Esophagus muscularis mucosa (tissue), 4 donors: ENCODE measurements at regions not wholly inside any gene's neighbourhood (a gene's known extent, or its start where the extent isn't known, plus 50 kb on each side); places are given as distances from the start of the nearest gene placed in this dataset.

Experiments used
- DNase-seq: peaks from one replicate; pipeline ENCODE4 v3.0.0-alpha.2; 2017; ENCODE audit errors: extremely low spot score
- H3K27ac ChIP-seq, 4 donors: fragments of 200-600 bp; sonication (generic); replicated peaks in 1 of 4; 1 replicate in 3 of 4; 2 replicates in 1 of 4; pipeline ENCODE4 v1.5.1; 2016 to 2019; ENCODE audit warnings: mild to moderate bottlenecking in 1 of 4
- H3K27me3 ChIP-seq, 4 donors: fragments of 200-600 bp; sonication (generic); one replicate each; pipeline versions ENCODE4 v1.5.1 to v1.6.0; 2016 to 2019
- H3K36me3 ChIP-seq, 4 donors: fragments of 200-600 bp; sonication (generic); one replicate each; pipeline ENCODE4 v1.5.1; 2016 to 2019
- H3K4me1 ChIP-seq, 4 donors: fragments of 200-600 bp; sonication (generic); one replicate each; pipeline ENCODE4 v1.5.1; 2016 to 2019
- H3K4me3 ChIP-seq, 4 donors: fragments of 200-600 bp; sonication (generic); 1 replicate in 2 of 4; 2 replicates in 2 of 4; pipeline ENCODE4 v1.5.1; 2016 to 2019; ENCODE audit warnings: mild to moderate bottlenecking in 4 of 4, moderate library complexity in 1 of 4
- H3K9me3 ChIP-seq, 4 donors: fragments of 200-600 bp; sonication (generic); 1 replicate in 3 of 4; 2 replicates in 1 of 4; pipeline ENCODE4 v1.5.1; 2016 to 2019
- EP300 ChIP-seq: sonication (generic); formaldehyde crosslinking; IDR thresholded peaks from one replicate; pipeline ENCODE4 v1.6.1; 2017; ENCODE audit warnings: antibody characterized with exemption
- POLR2A ChIP-seq: fragments of 450-650 bp; IDR thresholded peaks from one replicate; pipeline ENCODE4 v1.6.1; 2017; ENCODE audit warnings: antibody characterized with exemption, moderate library complexity, mild to moderate bottlenecking, low read depth
- POLR2AphosphoS5 ChIP-seq, 2 donors: sonication (generic); formaldehyde crosslinking; IDR thresholded peaks; one replicate each; pipeline ENCODE4 v1.6.1; 2017; ENCODE audit warnings: antibody characterized with exemption in 2 of 2
- WGBS: methylation state at CpG from one replicate; pipeline ENCODE4 v1.1.5; 2018; 5-methylcytosine and 5-hydroxymethylcytosine counted together
- intact Hi-C: fragments of 100-400 bp; cut with DNase I; formaldehyde crosslinking; loops from one replicate; pipeline ENCODE4 v1.15.1; 2023
- TF ChIP-seq, protein P1 (sequence below), 3 experiments: fragments of 200-600 bp in 2 of 3; fragments of 450-650 bp in 1 of 3; sonication (generic) in 2 of 3; IDR thresholded peaks; one replicate each; pipeline ENCODE4 v1.5.1; 2017 to 2019; ENCODE audit warnings: antibody characterized with exemption in 3 of 3, mild to moderate bottlenecking in 2 of 3, moderate library complexity in 1 of 3

DNA sequence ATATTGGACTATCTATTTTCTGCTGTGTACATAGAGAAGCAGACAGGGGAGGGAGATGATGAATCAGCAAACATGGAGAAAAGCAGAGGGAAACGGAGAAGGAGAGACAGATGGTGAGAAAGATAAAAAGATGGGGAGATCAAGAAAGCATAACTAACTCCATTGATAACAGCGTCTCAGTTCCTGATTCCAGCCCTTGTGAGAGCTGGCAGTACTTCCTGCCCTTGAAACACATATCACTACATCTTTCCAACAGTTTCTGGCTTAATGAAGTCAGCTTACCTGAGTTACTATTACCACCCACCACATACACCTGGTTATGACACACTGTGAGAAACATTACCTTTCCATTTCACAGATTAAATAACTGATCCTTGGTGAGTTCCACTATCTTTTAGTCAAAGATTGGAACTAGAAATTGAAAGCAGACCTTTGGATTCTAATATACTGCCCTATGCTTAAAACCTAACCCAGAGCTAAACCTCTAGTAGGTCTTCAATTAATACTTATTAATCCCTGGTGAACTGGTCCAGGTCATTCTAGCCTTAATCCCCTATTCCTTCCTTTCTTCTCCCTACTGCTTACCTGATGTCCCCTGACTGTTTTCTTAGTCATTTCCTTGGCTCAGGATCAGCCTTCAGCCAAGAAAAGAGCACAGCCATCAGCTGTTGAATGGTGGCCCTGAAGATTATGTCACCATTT is 346.6 kb upstream of the CCL2 start:
- WGBS = 47% methylated on average over 2 of the region's 2 CpGs
- H3K4me1 ChIP-seq = no peaks in the 10 kb centered on the region
- no peak overlapping the region for H3K27ac ChIP-seq
- no peak for DNase-seq
- H3K4me3 ChIP-seq = no peak overlapping the region
- peaks cover 0 to 5% (median 0%) of the 10 kb centered on the region in 4 donors for H3K27me3 ChIP-seq
- no peaks in the 10 kb centered on the region for H3K36me3 ChIP-seq
- no peak for TF ChIP-seq POLR2AphosphoS5 (IDR thresholded peaks at IDR 0.05)
- no peak for TF ChIP-seq EP300
- TF ChIP-seq, protein P1, sequence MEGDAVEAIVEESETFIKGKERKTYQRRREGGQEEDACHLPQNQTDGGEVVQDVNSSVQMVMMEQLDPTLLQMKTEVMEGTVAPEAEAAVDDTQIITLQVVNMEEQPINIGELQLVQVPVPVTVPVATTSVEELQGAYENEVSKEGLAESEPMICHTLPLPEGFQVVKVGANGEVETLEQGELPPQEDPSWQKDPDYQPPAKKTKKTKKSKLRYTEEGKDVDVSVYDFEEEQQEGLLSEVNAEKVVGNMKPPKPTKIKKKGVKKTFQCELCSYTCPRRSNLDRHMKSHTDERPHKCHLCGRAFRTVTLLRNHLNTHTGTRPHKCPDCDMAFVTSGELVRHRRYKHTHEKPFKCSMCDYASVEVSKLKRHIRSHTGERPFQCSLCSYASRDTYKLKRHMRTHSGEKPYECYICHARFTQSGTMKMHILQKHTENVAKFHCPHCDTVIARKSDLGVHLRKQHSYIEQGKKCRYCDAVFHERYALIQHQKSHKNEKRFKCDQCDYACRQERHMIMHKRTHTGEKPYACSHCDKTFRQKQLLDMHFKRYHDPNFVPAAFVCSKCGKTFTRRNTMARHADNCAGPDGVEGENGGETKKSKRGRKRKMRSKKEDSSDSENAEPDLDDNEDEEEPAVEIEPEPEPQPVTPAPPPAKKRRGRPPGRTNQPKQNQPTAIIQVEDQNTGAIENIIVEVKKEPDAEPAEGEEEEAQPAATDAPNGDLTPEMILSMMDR (IDR thresholded peaks at IDR 0.05) = no peak
- TF ChIP-seq POLR2A = no peak
- intact Hi-C loops = no loop called here
- H3K9me3 ChIP-seq = no peaks in the 10 kb centered on the region

DNA sequence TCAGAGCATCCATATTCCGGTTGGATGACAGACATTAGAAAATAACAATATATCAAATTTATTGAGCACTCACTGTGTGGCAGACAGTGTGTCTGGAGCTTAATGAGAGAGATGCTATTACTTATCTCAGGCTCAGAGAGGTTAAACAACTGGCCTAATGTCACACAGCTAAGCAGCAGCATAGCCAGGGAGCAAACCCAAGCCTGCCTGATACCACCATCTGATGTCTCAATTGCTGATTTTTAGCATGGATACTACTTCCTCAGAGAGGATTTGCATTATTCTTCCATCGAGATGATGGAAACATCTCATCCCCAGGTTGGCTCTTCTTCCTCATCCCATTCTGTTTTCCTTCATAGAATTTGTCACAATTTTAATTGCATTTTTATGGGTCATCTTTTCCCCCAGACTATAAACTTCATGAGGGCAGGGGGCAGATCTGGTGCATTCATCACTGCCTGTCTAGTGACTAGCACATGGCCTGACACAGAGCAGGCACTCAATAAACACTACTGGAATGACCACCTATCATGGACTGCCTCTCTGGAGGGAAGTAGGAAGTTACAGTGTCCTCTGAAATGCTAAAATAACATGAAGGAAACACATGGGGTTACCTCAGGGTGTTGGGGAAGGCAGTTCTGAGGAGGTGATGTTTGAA is 344.8 kb upstream of the CCL2 start:
- H3K9me3 ChIP-seq = no peaks in the 10 kb centered on the region
- H3K36me3 ChIP-seq = no peaks in the 10 kb centered on the region
- intact Hi-C loops = no loop called here
- H3K4me3 ChIP-seq = no peak overlapping the region
- TF ChIP-seq, protein P1 (IDR thresholded peaks at IDR 0.05) = no peak
- TF ChIP-seq EP300 (no peak), POLR2AphosphoS5 (IDR thresholded peaks at IDR 0.05) (no peak), POLR2A (no peak)
- H3K27ac ChIP-seq = no peak overlapping the region
- H3K27me3 ChIP-seq = peaks cover 0 to 5% (median 0%) of the 10 kb centered on the region in 4 donors
- no peak for DNase-seq
- WGBS = 89% methylated on average over 2 of the region's 2 CpGs
- no peaks in the 10 kb centered on the region for H3K4me1 ChIP-seq

DNA sequence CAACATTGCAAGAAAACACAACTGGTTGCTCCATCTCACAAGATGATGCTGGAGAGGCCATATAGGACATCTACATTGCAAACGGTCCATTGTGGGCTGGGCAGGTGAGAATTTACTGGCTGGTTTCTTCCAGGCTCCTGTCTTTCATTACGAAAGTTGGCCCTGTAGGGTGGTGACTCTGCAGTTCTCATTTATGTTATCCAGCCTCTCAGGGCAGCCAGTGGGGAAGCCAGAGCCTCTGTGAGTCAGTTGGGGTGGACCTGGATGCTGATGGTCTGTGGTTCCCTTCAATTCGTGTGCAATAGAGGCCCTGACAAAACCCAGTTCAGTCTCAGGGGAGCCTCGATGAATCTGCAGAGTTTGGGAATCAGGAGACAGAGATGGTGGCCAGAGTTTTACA is 341.0 kb upstream of the CCL2 start:
- no peaks in the 10 kb centered on the region for H3K4me1 ChIP-seq
- peaks cover 0 to 5% (median 0%) of the 10 kb centered on the region in 4 donors for H3K27me3 ChIP-seq
- WGBS = 62% methylated on average over 4 of the region's 4 CpGs
- TF ChIP-seq, protein P1 (IDR thresholded peaks at IDR 0.05) = no peak
- TF ChIP-seq POLR2A (no peak), EP300 (no peak), POLR2AphosphoS5 (IDR thresholded peaks at IDR 0.05) (no peak)
- DNase-seq = no peak
- H3K27ac ChIP-seq = no peak overlapping the region
- no peaks in the 10 kb centered on the region for H3K36me3 ChIP-seq
- intact Hi-C loops = no loop called here
- no peaks in the 10 kb centered on the region for H3K9me3 ChIP-seq
- H3K4me3 ChIP-seq = no peak overlapping the region

DNA sequence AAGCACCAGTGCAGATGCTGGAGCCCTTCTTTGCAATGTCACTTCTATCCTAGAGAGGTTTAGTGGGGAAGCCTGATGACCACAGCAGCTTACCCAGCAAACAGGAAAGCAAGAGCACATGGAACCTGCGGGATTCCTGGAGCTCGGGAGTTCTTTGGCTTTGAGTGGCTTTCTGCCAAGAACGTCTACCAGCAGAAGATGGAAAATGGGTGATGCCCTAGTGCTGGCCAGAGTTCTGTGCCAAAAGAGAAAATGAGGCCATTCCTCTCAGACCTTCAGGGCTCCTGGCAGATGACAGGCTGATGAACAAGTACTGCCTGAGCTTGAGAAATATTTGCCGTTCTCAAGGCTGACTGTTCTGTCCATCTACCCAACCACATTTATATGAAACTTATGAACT is 332.1 kb upstream of the CCL2 start:
- H3K4me3 ChIP-seq = no peak overlapping the region
- H3K27ac ChIP-seq = no peak overlapping the region
- no peaks in the 10 kb centered on the region for H3K36me3 ChIP-seq
- DNase-seq = no peak
- 75% methylated on average over 3 of the region's 4 CpGs for WGBS
- TF ChIP-seq EP300 = no peak
- no peak for TF ChIP-seq POLR2AphosphoS5 (IDR thresholded peaks at IDR 0.05)
- TF ChIP-seq POLR2A = no peak
- TF ChIP-seq, protein P1 (IDR thresholded peaks at IDR 0.05) = no peak
- no peaks in the 10 kb centered on the region for H3K4me1 ChIP-seq
- peaks cover 0 to 42% (median 0%) of the 10 kb centered on the region in 4 donors for H3K27me3 ChIP-seq
- no peaks in the 10 kb centered on the region for H3K9me3 ChIP-seq
- intact Hi-C loops = no loop called here
